Fibroblast of mammary gland (primary cell): ENCODE measurements at regions not wholly inside any gene's neighbourhood (a gene's known extent, or its start where the extent isn't known, plus 50 kb on each side); places are given as distances from the start of the nearest gene placed in this dataset.

Experiments used
- DNase-seq: peaks from one replicate; pipeline ENCODE4 v3.0.0-alpha.2; 2010; ENCODE audit warnings: low read depth
- H3K4me3 ChIP-seq: 2 replicates; pipeline ENCODE4 v1.5.1; 2011; ENCODE audit warnings: low read depth, mild to moderate bottlenecking, low read length, moderate library complexity; ENCODE audit not compliant: control insufficient read depth
- TF ChIP-seq, protein P1 (sequence below): conservative IDR thresholded peaks from 2 replicates; pipeline ENCODE4 v1.5.1; 2011; ENCODE audit warnings: low read depth, low read length, inconsistent platforms; ENCODE audit not compliant: control insufficient read depth, insufficient read depth

DNA sequence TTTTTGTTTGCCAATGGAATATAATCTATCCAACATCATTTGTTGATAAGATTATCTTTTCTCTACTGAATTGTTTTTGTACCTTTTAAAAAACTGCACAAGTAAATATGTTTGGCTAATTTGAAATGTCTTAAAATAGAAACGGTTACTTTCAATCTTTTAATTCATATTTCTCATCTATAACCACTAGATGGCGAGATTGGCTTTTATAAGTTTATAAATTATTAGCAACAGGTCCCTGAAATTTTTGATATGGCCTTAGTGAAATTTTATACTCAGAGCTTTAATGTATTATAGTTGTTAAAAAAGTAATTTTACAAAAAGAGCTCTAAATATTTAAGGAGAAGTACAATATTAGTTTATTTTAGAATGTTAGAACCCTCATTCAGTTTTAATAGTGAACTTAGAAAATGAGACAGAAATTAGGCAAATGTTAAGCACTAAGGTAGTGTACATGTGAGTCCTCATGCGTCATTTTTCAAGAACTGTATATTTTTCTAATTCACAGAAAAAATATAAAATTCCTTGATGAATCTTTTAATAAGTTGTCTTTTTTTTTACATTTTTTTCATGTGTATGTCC is 592.5 kb downstream of the ARL4A start:
- TF ChIP-seq, protein P1, sequence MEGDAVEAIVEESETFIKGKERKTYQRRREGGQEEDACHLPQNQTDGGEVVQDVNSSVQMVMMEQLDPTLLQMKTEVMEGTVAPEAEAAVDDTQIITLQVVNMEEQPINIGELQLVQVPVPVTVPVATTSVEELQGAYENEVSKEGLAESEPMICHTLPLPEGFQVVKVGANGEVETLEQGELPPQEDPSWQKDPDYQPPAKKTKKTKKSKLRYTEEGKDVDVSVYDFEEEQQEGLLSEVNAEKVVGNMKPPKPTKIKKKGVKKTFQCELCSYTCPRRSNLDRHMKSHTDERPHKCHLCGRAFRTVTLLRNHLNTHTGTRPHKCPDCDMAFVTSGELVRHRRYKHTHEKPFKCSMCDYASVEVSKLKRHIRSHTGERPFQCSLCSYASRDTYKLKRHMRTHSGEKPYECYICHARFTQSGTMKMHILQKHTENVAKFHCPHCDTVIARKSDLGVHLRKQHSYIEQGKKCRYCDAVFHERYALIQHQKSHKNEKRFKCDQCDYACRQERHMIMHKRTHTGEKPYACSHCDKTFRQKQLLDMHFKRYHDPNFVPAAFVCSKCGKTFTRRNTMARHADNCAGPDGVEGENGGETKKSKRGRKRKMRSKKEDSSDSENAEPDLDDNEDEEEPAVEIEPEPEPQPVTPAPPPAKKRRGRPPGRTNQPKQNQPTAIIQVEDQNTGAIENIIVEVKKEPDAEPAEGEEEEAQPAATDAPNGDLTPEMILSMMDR, result peak; percentile 23

DNA sequence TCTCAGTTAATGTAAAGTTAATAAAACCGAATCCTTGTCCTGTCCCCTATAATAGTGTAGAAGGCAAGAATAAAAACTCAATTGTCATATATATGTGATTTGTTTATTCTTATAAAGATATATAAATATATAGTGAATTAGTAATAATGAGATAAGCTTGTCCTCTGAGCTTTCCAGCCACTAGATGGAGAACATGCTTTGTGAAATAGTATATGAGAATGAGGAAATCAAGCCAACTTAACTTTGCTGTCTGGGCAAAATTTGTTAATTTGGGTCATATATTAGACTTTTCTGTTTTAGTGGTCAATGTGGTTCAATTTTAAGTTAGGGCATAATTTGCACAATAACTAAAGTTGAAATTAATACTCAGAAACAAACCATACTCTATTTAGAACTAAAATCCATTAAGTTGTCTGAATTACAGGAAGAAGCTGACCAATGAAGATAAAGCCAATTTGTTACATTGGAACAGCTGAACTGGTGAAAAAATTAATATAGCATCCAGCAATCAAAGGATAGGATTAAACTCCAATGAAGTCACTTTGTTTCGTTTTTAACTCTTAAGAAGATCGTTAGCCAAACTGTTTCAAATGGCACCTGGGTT is 595.0 kb downstream of the ARL4A start:
- DNase-seq, result peak; percentile 64
- H3K4me3 ChIP-seq, result no peak overlapping the region
- TF ChIP-seq, protein P1, result peak; percentile 58

More for the DNA sequence above, 592.5 kb downstream of the ARL4A start:
- H3K4me3 ChIP-seq, result no peak overlapping the region
- peak; percentile 41 for DNase-seq

DNA sequence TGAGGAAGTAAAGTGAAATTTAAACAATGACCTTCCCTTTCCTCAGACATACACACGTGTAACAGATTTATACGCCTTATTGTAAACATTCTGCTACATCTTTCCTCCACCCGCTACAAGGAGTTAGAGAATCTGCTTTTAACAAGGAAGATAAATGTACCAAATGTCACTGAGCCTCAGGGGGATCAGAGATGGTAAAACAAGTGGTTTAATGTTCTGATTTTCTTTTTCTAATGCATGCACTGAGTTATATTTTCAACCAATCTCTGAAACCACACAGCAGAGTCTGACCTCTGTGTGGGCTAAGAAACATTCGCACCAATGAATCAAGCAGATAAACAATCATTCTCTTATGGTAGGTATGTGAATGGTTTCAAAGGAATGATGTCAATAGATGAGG is 599.5 kb downstream of the ARL4A start:
- TF ChIP-seq, protein P1, result no peak

DNA sequence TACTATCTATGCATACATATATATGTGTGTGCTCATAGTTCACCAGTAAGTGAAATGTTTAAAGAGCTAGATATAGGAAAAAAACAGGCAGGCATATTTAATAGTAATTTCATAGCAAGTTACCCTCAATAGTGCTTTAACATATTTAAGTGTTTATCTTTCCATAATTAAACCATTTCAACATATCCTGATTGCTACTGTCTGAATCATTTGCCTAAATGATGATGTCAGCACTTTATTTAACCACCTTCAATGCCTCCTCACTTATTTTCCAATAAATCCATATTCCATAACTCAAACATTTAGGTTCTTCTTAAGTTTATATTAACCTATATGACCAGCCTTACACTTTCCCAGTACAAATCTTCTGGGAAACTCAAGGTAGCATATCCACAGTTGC is 601.1 kb downstream of the ARL4A start:
- DNase-seq, result peak; percentile 32

More for the DNA sequence above, 599.5 kb downstream of the ARL4A start:
- H3K4me3 ChIP-seq, result no peak overlapping the region
- DNase-seq, result no peak

DNA sequence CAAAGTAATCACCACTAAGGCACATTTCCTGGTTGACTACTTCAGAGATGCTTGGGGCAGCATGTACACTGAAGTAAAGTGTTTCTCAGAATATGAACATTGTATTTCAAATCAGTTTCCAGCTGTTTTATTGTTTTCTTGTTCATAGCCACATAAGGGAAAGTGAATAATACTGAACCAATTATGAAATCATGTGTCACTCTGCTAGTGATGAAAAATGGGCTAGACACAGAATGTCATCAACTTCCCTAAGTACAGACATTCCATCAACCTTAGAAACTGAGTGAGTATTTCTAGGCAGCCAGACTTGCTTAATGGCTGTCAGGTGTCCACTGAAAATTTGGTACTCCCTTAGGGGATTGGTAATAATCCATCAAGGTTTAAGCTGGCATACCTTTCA is 603.5 kb downstream of the ARL4A start:
- TF ChIP-seq, protein P1, result no peak
- DNase-seq, result peak; percentile 71

More for the DNA sequence above, 601.1 kb downstream of the ARL4A start:
- TF ChIP-seq, protein P1, result no peak
- no peak overlapping the region for H3K4me3 ChIP-seq

DNA sequence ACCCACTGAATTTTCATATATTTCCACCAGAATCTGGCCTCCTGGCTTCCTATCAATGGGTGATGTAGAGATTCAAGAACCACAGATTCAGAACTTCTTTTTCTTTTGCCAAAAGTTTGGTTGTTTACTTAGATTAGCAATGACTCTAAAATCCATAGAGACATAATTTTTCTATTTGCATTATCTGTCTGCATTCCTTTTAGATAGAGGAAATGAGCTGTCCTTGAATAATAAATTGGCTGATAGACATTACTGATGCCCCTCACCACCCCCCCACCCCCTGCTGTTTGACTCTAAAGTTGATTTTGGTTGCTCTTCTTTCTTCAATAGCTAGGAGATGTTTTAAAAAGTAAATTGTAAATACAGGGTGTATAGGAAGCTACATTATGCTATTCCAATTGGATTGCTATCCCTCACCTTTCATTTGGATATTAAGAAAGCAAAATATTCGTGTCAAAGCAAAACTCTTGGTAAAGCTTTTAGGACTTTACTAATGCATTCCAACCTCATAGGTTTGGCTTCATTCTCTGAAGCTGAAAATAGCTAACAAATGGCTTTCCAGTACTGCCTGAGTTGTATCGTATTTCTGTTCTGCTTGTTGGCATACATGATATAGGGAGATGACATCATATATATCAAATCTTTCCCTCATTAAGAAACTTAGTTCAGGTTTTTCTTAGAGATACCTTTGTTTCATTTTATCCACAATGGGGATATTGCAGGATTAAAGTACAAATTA is 606.0 kb downstream of the ARL4A start:
- peak; percentile 14 for DNase-seq
- TF ChIP-seq, protein P1, result no peak
- no peak overlapping the region for H3K4me3 ChIP-seq

More for the DNA sequence above, 603.5 kb downstream of the ARL4A start:
- H3K4me3 ChIP-seq, result no peak overlapping the region
